ENCODE measurements at regions not wholly inside any gene's neighbourhood (a gene's known extent, or its start where the extent isn't known, plus 50 kb on each side); places are given as distances from the start of the nearest gene placed in this dataset.

DNA sequence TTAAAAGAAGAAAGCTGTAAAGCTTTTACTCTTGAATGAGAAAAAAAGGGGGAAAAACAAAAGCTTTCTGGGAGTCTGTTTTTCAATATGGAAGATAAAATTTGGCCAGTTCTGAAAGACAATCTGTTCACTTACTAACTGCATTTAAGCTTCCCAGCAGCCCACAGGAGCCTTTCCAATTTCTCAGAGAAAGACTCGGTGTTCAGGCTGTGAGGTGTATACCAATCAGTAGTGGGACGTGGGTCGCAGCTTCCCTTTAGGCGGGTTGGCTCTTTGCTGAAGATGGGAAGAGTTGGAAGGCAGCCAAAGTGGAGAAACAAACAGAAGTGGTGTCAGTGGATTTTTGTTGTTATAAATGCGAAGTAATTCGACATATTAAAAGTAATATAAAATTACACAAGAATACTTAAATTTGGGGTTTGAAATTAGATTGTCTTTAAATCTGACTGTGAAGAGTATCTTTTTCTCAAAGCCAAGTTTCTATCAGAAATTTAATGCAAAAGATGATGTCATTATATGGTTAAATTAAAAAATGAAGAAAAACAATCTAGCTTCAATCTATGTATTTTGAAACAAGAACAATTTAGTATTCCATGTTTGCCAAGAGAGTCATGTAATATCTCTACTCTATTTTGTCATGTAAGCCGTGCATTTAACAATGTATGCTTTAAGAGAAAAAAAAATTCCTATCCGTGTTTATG lies 590.2 kb upstream of the ATXN7L3B start:
- Histone ChIP-seq H3K4me2 (ENCODE audit: unreplicated experiment) (no peak overlapping the region), H3F3A (ENCODE audit: insufficient read depth) (no peaks in the 10 kb centered on the region), H2AFZ (no peak overlapping the region), H3K36me3 (ENCODE audit: low read depth) (no peaks in the 10 kb centered on the region), H3K9me3 (ENCODE audit: low read depth) (no peaks in the 10 kb centered on the region), H3K4me1 (ENCODE audit: insufficient read depth) (no peaks in the 10 kb centered on the region), H3K9ac (no peak overlapping the region), H4K20me1 (ENCODE audit: insufficient read depth) (no peaks in the 10 kb centered on the region), H3K4me3 (no peak overlapping the region), H3K9me2 (ENCODE audit: insufficient read depth) (no peaks in the 10 kb centered on the region), H3K79me2 (ENCODE audit: insufficient read depth) (no peaks in the 10 kb centered on the region), H3K27me3 (replicated peaks; ENCODE audit: insufficient read depth) (no peaks in the 10 kb centered on the region), H3K27ac (no peak overlapping the region)
- in situ Hi-C loops (cut with MboI), result no loop called here
- WGBS, 2 experiments (ENCODE audit: low coverage in 1 of 2, low lambda C conversion rate in 2 of 2, missing lambda C conversion rate in 2 of 2), result 20 to 24% methylated on average over 8 of the region's 8 CpGs
- TF ChIP-seq EZH2phosphoT487 (IDR thresholded peaks at IDR 0.05; ENCODE audit: insufficient read depth, low read depth) (no peak), EZH2 (IDR thresholded peaks at IDR 0.05; ENCODE audit: insufficient read depth, poor library complexity, severe bottlenecking) (no peak)
- no peak for DNase-seq

DNA sequence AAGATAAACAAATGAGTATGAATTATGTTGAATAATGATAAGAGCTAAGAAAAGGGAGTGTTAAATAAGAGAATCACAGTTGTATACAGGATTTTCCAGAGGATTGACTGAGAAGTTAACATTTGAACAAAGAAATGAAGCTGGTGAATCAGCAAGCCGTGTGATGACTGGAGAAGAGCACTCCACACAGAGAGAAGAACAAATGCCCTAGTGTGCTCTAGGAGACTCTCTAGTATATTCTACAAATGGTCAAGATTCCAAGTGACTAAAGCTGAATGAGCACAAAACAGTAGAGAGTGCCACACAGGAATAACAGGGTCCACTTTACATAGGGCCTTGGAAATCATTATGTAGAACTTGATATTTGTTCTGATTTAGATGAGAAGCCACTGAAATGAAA lies 587.1 kb upstream of the ATXN7L3B start:
- H3K9me2 ChIP-seq (ENCODE audit: insufficient read depth), result no peaks in the 10 kb centered on the region
- H3K9ac ChIP-seq, result no peak overlapping the region

GRCh38 chr12:73951956-73952703 lies 585.5 kb upstream of the ATXN7L3B start:
- no peaks in the 10 kb centered on the region for H3K79me2 ChIP-seq (ENCODE audit: insufficient read depth)
- no peak overlapping the region for H3K4me2 ChIP-seq (ENCODE audit: unreplicated experiment)
- H3K36me3 ChIP-seq (ENCODE audit: low read depth), result no peaks in the 10 kb centered on the region
- no peak for DNase-seq
- no peak overlapping the region for H3K4me3 ChIP-seq
- in situ Hi-C loops (cut with MboI), result no loop called here
- no peaks in the 10 kb centered on the region for H3F3A ChIP-seq (ENCODE audit: insufficient read depth)
- no peaks in the 10 kb centered on the region for H3K9me2 ChIP-seq (ENCODE audit: insufficient read depth)
- no peak overlapping the region for H3K9ac ChIP-seq
- H3K27me3 ChIP-seq (replicated peaks; ENCODE audit: insufficient read depth), result no peaks in the 10 kb centered on the region
- 0 to 4% methylated on average over 3 of the region's 3 CpGs for WGBS, 2 experiments (ENCODE audit: low coverage in 1 of 2, low lambda C conversion rate in 2 of 2, missing lambda C conversion rate in 2 of 2)
- no peaks in the 10 kb centered on the region for H3K4me1 ChIP-seq (ENCODE audit: insufficient read depth)
- H4K20me1 ChIP-seq (ENCODE audit: insufficient read depth), result no peaks in the 10 kb centered on the region
- no peak overlapping the region for H2AFZ ChIP-seq
- no peak for TF ChIP-seq EZH2phosphoT487 (IDR thresholded peaks at IDR 0.05; ENCODE audit: insufficient read depth, low read depth)
- TF ChIP-seq EZH2 (IDR thresholded peaks at IDR 0.05; ENCODE audit: insufficient read depth, poor library complexity, severe bottlenecking), result no peak
- H3K27ac ChIP-seq, result no peak overlapping the region
- no peaks in the 10 kb centered on the region for H3K9me3 ChIP-seq (ENCODE audit: low read depth)

More for the DNA sequence above, 587.1 kb upstream of the ATXN7L3B start:
- no peak for TF ChIP-seq EZH2phosphoT487 (IDR thresholded peaks at IDR 0.05; ENCODE audit: insufficient read depth, low read depth)
- TF ChIP-seq EZH2 (IDR thresholded peaks at IDR 0.05; ENCODE audit: insufficient read depth, poor library complexity, severe bottlenecking), result no peak
- Histone ChIP-seq H3K79me2 (ENCODE audit: insufficient read depth) (no peaks in the 10 kb centered on the region), H4K20me1 (ENCODE audit: insufficient read depth) (no peaks in the 10 kb centered on the region), H3K9me3 (ENCODE audit: low read depth) (no peaks in the 10 kb centered on the region), H3K27ac (no peak overlapping the region), H2AFZ (no peak overlapping the region), H3K27me3 (replicated peaks; ENCODE audit: insufficient read depth) (no peaks in the 10 kb centered on the region), H3F3A (ENCODE audit: insufficient read depth) (no peaks in the 10 kb centered on the region), H3K36me3 (ENCODE audit: low read depth) (no peaks in the 10 kb centered on the region), H3K4me3 (no peak overlapping the region), H3K4me2 (ENCODE audit: unreplicated experiment) (no peak overlapping the region), H3K4me1 (ENCODE audit: insufficient read depth) (no peaks in the 10 kb centered on the region)
- 16 to 21% methylated on average over 1 of the region's 1 CpG for WGBS, 2 experiments (ENCODE audit: low coverage in 1 of 2, low lambda C conversion rate in 2 of 2, missing lambda C conversion rate in 2 of 2)
- DNase-seq, result no peak
- in situ Hi-C loops (cut with MboI), result no loop called here

- 7 to 8% methylated on average over 3 of the region's 3 CpGs for WGBS, 2 experiments (ENCODE audit: low coverage in 1 of 2, low lambda C conversion rate in 2 of 2, missing lambda C conversion rate in 2 of 2)
- no peak overlapping the region for H3K4me3 ChIP-seq
- H2AFZ ChIP-seq, result no peak overlapping the region
- TF ChIP-seq EZH2phosphoT487 (IDR thresholded peaks at IDR 0.05; ENCODE audit: insufficient read depth, low read depth) (no peak), EZH2 (IDR thresholded peaks at IDR 0.05; ENCODE audit: insufficient read depth, poor library complexity, severe bottlenecking) (no peak)
- DNase-seq, result no peak
- in situ Hi-C loops (cut with MboI), result no loop called here
- no peaks in the 10 kb centered on the region for H3K4me1 ChIP-seq (ENCODE audit: insufficient read depth)
- H3K79me2 ChIP-seq (ENCODE audit: insufficient read depth), result no peaks in the 10 kb centered on the region
- no peaks in the 10 kb centered on the region for H3K36me3 ChIP-seq (ENCODE audit: low read depth)
- peaks cover 4% of the 10 kb centered on the region for H3K9me3 ChIP-seq (ENCODE audit: low read depth)
- H3K27ac ChIP-seq, result no peak overlapping the region
- H3K27me3 ChIP-seq (replicated peaks; ENCODE audit: insufficient read depth), result no peaks in the 10 kb centered on the region
- no peaks in the 10 kb centered on the region for H3F3A ChIP-seq (ENCODE audit: insufficient read depth)
- H3K9me2 ChIP-seq (ENCODE audit: insufficient read depth), result no peaks in the 10 kb centered on the region
- H3K9ac ChIP-seq, result no peak overlapping the region
- H3K4me2 ChIP-seq (ENCODE audit: unreplicated experiment), result no peak overlapping the region
- H4K20me1 ChIP-seq (ENCODE audit: insufficient read depth), result no peaks in the 10 kb centered on the region
These were observed 573.0 kb upstream of the ATXN7L3B start for GRCh38 chr12:73964641-73965040.

Measured in GM23248 (cell line).